ENCODE measurements at regions not wholly inside any gene's neighbourhood (a gene's known extent, or its start where the extent isn't known, plus 50 kb on each side); places are given as distances from the start of the nearest gene placed in this dataset.
"Not testable (repeated sequence)": the region's sequence is repeated elsewhere in the genome, so short reads cannot be mapped to it uniquely, and the experiment has no call there.

GRCh38 chr15:69926721-69927120 lies 171.0 kb downstream of the TLE3 start:
- no peak for DNase-seq

DNA sequence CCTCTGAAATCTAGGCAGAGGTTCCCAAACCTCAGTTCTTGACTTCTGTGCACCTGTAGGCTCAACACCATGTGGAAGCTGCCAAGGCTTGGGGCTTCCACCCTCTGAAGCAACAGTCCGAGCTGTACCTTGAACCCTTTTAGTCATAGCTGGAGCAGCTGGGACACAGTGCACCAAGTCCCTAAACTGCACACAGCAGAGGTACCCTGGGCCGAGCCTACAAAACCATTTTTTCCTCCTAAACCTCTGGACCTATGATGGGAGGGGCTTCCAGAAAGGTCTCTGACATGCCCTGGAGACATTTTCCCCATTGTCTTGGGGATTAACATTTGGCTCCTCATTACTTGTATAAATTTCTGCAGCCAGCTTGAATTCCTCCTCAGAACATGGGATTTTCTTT lies 168.8 kb downstream of the TLE3 start:
- DNase-seq: not testable (repeated sequence)

- no peak for DNase-seq
These were observed 167.6 kb downstream of the TLE3 start for GRCh38 chr15:69929905-69930630.

DNA sequence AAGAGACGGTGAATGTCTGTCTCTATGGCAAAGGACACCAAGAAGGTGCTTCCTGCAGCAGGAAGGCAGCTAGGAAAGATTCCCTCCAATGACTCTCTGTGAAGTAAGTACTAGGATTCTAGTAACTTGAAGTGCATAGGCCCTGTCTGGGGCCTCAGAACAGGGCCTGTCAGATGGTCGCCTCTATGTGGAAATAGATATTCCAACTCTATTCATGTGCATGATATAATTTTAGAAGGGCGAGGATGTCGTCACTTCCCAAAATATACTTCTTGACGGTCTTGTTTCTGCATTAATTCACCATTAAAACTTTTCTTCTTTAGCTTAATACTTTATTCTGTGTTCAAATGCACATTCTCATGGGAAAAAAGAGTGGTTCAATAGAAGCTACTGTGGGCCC lies 167.0 kb downstream of the TLE3 start:
- no peak for DNase-seq

GRCh38 chr15:69931156-69931555 lies 166.6 kb downstream of the TLE3 start:
- DNase-seq: no peak

DNA sequence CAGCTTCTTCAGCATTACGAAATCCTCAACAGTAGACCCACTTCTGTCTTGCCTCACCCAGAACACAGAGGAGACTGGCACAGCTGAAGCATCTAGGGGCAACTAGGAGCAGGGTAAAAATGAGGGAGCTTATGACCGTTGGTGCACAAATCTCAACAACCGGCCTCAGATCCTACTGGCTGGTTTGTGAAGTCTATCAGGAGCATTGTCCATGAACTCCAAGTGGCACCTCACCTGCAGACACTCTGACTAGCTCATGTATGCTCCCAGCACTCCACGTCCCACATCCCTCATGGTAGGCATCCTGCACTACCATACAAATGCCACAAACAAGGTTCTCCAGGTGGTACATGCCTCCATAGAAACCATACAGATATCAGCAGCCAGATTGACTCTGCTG lies 163.1 kb downstream of the TLE3 start:
- no peak for DNase-seq

DNA sequence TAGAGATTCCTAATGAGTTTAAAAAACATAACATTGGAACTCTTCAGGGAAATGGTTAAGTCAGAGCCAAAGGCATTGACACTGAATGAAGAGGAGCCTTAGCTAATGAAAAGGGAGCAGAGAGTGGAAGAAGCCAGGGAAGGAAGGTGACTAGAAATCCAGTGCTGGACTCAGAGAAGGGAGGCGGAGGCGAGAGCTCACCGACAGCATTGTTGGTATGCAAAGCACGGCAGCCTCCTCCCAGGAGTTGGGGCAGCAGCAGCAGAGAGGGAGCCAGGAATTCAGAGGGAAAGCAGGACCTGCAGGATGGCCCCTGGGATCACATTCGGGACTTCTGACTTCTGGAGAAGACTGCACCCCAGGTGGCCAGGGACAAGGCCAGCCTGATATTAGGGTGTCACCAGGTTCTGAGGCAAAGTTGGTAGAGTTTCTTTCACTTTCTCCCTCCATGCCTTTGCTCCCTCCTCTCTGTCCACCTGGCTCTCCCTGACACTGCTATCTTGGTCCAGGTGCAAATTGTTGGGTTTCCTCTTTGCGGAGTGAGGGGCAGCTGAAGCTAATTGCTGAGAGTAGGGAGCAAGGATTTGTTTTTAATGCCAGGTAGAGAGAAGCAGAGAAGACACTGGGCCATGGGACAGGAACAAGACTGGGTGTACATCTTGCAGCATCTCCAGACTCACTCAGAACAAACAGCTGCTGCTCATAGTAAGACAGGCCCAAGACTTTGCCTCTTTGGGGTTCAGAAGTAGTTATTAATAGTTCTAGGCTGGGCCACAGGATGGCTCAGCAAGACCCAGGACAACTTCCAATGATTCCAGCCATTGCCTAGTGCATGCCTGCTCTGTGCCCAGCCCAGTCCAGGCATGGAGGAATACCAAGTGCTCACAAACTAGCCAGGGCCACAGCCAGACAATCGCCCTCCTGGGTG lies 157.9 kb downstream of the TLE3 start:
- no peak for DNase-seq

DNA sequence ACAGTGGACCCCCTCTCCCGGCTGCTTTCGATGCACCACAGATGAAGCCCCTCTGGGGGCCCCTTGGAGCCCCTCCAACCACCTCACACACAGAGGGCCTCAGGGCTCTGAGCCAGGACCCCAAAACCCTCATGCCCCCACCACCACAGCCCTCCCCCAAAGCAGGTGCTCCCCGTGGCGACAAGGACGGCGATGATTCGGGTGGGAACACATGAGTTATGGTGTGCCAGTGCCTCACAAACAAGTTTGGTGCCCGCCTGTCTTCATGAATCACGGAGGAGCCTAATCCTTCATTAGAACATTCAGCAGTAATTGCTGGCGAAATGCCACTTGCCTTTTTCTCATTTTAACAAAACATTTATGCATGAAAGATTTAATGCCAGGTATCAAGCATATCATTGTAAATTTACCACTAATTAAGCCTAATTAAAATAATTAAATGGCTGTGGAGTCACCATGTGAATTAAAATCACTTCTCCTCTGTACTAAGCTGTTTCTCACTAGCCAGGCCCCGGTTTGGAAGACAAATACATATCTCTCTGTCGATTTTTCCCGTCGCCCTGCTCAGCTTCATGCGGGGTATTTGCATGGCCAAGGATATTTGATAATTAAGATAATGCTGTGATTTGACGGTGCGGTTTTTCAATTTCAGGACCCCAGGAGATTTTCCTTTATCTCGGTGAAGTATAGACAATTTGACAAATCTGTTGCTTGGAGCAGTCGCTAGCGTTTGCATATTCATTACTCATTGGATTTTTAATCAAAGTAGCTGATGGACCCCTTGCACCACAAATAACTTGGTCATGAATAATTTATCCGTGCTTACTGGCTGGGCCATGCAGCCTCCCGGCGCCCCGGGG lies 157.0 kb downstream of the TLE3 start:
- DNase-seq: no peak

DNA sequence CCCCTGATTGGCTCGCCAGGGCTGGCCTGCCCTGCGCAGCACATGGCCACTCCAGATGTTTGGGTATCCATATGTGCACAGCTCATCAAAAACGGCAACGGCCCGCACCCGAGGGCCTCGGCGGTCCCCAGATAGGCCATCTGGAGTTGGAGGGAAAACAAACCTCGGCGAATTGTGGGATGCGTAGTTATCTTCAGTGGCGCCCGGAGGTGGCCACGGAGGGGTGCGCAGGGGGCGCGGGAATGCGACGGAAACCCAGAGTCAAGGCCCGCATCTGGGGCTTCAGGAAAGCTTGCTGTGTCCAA lies 156.5 kb downstream of the TLE3 start:
- no peak for DNase-seq

DNA sequence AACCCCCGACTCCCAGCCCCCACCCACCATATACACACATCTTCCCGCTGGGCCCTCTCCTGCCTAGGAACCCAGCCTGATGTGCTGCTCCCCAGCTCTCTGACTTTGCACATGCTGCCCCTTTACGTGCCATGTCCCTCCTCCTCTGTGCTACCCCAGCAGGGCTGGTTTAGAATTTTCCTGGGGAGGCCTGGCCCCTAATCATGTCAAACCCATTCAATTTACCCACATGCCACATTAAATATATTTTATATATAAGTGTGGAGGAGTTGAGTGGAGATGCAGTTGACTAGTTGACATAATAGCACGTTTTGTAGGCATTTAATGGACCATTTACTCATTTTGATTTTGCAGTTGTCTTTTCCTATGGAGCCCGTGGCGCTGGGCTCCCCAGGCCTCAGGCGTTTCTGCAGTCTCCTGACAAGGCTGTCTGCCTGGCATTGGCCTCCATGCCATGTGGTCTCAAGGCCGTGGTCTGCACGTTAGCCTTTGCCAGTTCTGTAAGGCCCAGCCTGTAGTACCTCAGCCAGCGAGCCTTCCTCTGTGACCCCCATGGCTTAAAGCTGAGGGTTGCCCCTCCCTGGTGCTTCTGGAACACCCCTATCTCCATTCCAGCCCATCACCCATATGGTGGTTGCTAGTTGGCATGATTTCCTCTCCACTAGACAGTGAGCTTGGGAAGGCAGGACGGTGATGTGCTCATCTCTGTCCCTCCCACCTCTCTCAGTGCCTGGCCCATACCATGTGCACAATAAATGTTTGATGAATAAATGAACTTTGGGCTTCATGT lies 155.8 kb downstream of the TLE3 start:
- DNase-seq: no peak

- DNase-seq: no peak
These were observed 154.1 kb downstream of the TLE3 start for GRCh38 chr15:69943637-69944036.

DNA sequence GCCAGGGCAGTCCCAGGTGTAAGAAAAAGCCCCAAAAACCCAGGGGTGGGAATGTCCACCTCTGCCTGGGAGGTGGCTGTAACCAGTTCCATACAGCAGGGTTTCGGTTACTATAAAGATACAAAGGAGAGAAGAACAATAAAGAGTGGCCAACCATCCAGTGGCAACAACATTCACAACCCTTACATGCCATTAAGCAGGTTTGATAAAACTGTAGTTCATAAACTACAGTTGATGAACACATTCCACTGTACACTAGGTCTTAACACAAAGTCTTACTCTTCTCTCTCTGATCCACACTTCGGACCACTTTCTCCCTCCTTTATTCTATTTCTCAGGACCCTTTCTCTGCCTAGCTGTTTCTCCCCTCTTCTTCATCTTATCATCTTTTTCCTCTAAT lies 152.0 kb downstream of the TLE3 start:
- no peak for DNase-seq

DNA sequence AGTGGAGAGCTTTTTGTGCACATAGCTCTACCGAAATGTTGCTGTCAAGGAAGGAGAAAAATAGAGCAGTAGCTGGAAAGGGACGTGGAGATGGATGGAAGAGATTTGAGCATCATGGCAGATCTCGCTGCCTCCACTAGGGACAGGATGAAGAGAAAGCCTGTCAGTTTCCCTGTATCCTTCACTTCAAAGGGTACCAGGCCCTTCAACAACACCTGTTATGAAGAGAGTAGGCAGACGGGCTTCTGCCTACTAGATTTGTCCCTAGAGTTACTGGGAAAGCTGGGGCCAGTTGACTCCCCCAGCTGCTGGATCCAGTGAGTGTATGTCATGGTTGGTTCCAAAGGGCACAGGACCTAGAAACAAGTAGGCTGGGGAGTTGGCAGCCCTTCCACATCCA lies 150.8 kb downstream of the TLE3 start:
- no peak for DNase-seq

GRCh38 chr15:69947394-69947793 lies 150.3 kb downstream of the TLE3 start:
- DNase-seq: no peak

GRCh38 chr15:69949485-69949884 lies 148.2 kb downstream of the TLE3 start:
- no peak for DNase-seq

DNA sequence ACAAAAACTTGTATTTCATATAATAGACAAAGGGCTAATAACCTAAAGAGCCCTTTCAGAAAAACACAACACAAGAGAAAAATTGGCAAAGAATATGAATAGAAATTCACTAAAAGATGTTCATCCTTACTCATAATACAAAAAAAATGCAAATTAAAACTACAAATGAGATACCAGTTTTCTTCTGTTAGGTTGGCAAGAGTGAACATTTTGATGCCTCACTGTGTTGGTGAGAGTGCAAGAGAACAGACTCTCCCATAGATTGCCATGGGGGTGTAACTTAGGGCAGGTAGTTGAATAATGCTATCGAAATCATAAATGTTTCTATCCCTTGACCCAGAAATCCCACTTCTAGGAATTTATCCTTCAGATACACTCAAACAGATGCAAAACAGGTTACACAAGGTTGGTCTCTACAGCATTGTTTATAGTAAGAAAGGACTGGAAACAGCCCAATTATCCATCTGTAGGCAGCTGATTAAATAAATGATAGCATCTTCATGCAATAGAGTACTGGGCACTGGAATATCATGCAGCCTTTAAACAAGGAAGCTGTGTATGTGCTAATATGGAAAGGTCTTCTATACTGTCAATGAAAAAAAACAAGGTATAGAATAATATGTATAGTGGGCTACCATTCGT lies 146.3 kb downstream of the TLE3 start:
- no peak for DNase-seq

- DNase-seq: no peak
These were observed 145.7 kb downstream of the TLE3 start for GRCh38 chr15:69951898-69952555.

GRCh38 chr15:69953051-69953450 lies 144.7 kb downstream of the TLE3 start:
- no peak for DNase-seq

GRCh38 chr15:69953816-69954215 lies 143.9 kb downstream of the TLE3 start:
- DNase-seq: no peak

- DNase-seq: no peak
These were observed 143.1 kb downstream of the TLE3 start for GRCh38 chr15:69954666-69955065.

All from occipital lobe (tissue), 1 donor.